GM19438 (cell line): ENCODE measurements at regions not wholly inside any gene's neighbourhood (a gene's known extent, or its start where the extent isn't known, plus 50 kb on each side); places are given as distances from the start of the nearest gene placed in this dataset.
"Not testable (repeated sequence)": the region's sequence is repeated elsewhere in the genome, so short reads cannot be mapped to it uniquely, and the experiment has no call there.

Experiments used
- ATAC-seq: cut with Tn5 transposase; IDR thresholded peaks from one replicate; pipeline ENCODE4 v1.9.1; 2021; ENCODE audit warnings: low read depth; ENCODE audit not compliant: unreplicated experiment

DNA sequence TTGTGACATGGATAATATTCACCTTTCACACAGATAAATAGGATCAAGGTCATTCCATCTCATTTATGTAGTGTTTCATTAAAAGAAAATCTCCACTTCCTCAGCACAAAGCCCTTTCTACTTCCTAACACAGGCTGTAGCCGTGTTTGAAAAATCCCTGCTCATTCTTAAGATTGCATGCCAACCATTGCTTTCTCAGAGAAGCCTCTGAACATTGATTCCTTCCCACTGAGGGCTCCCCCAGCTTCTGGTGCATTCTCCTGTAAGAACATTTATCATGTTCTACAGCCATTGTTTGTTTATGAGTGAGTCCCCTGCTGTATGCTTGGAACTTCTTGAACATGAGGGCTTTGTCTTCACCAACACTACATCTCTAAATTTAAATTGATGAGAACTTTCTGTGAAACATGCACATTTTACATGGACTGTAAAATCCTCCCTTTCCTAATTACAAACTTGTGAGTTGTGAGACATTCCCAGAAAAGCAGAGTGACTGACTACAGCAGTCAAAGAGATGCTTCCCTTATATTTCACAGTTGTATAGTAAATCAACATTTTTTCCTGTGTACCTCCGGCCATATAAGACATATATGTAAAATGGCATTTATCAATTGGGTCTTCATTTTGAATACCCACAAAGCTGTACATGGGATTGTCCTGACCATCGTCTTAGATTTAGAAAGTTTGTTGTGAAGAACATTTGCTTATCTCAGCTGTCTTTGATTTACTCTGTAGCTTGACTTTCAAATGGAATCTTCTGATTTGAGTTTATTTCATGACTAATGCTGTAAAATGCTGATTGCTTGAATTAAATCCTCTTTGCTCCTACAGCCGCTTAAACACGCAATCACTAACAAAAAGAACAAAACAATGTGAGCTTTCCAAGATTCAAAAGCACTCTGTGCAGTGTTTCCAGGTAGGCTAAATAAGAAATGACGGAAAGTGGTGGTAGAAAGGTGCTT lies 600.5 kb upstream of the SLIT2 start:
- no peak for ATAC-seq

GRCh38 chr4:19645589-19645988 lies 606.1 kb upstream of the SLIT2 start:
- no peak for ATAC-seq

GRCh38 chr4:19636451-19636850 lies 615.3 kb upstream of the SLIT2 start:
- ATAC-seq, result no peak

GRCh38 chr4:19631814-19632213 lies 619.9 kb upstream of the SLIT2 start:
- ATAC-seq, result no peak

DNA sequence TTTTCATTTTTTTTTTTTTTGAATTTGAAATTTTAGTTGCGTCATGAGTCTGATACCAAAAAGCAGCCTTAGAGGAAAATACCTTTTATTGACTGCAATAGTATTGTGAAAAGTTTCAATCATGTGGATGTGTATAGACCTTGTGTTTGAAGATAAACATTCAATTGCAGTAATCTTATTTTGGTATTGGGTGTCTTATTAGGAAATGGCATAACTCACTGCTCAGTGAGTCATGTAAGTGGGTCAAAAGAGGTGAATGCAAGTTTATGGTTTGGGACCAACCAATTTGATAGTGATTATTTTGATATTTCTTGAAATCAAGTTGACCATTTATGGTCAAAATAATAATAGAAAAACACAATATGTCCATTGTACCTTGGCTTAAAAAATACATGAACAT lies 627.8 kb upstream of the SLIT2 start:
- no peak for ATAC-seq

DNA sequence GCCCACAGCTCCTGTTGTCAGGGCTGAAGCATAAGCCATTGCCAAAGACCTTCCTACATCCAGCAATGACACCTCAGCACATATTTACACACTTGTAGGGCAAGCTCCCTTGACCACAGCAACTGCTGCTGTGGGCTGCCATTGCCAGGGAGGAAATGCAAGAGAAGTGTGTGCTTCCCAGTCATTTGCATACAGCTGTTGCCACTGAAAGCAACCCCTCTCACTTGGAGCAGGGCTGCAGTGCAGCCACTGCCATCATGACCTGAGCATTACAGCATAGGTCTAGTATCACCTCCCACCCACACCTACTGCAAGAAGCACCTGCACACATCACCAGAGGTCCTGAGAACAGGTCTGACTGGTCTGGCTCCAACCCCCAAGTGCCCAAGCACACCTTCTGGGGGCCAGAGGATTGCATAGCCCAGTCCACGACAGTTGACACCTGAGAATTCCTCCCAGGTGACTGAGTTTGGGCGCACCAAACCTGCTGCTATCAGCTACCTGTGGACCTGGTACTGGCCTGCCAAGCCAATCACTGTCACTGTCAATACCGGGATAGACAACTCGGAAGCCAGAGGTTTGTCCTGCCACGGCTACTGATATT lies 636.5 kb upstream of the SLIT2 start:
- ATAC-seq, result no peak

DNA sequence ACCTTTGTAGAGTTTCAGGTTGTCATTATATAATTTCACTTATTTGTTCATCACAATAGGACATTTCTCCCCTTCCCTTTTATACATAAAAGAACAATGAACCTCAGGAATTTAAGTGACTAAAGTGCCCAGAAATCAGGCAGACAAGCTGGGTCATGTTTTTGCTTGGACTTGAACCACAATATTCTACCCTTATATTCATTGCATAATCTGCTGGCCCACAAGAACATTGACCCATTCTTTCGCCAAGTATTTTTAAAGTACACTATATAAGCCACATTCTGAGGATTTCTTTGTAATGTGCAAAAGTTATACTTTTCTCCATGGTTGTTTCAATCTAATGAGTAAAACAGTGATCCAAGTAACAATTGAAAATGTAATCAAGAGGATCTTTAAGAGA lies 637.5 kb upstream of the SLIT2 start:
- ATAC-seq, result no peak

DNA sequence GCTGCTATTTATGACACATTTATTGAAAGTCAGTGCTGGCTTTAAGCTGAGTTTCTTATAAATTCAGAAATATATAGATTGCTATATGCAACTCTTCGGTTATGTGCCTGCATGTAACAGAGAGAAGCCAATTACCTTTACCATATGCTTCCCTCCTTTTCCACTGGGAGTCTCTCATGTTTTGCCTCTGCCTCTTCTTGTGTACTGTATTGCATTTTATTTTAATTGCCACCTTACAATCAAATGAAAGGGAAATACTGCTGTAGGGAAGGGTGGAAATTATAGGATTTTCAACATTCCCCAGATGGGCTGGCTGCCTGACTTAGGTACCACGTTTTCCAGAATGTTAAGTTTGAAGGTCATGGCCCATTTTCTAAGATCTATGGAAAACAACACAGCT lies 655.4 kb upstream of the SLIT2 start:
- no peak for ATAC-seq

GRCh38 chr4:19592391-19592790 lies 659.3 kb upstream of the SLIT2 start:
- no peak for ATAC-seq

GRCh38 chr4:19583827-19584569 lies 667.7 kb upstream of the SLIT2 start:
- ATAC-seq, result no peak

DNA sequence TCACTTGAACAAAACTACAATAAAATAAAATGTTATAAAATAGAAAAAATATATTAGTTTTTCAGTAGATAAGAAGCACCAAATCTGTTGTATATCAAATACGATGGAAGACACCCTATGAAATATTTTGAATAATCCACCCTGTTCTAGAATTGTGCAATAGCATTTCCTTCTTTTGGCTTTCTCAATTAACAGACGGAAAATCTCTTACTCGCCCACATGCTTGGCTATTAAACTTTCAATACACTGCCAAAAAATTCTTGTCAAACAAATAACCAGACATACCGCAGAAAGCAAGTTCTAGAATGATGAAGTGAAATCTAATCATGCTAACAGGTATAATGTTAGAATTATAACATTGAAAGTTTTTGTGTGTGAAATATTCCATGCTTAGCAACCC lies 671.6 kb upstream of the SLIT2 start:
- no peak for ATAC-seq

DNA sequence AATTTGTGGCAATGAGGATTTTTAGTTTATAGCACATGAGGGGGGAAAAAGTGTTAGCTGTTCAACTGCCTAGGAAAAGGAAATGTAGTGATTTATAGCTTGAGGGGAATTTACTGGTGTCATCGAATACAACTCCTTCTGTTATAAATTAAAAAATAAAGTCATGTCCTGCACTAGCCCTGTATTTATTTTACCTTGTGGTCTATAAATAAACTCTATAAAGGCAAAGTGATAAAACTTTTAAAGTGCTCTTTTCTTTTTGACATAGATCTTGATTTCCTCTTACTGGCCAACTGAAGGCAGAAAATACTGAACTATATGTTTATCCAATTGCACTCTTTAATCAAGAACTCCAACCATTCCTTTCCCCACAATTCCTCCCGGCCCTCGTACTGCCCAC lies 672.1 kb upstream of the SLIT2 start:
- ATAC-seq, result no peak

DNA sequence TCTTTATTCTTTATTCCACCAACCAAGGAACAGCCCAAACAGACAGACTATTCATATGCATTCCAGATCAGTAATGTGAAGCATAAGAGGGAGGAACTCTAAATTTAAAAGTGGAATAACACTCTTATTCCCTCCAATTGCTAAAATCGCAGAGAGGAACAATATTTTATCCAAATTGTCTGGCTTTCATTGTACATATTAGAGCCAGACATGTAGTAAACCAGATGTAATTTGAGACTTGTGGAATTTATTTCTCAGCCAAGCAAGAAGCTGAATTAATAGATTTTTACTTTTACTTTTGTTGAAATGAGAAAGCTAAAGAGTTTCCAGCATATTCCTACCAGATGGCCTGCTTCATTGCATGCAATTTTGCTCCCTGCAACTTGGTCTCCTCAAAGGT lies 674.6 kb upstream of the SLIT2 start:
- no peak for ATAC-seq

- ATAC-seq, result no peak
Measured at GRCh38 chr4:19575924-19576323, 675.8 kb upstream of the SLIT2 start.

GRCh38 chr4:19566041-19566440 lies 685.7 kb upstream of the SLIT2 start:
- no peak for ATAC-seq

GRCh38 chr4:19562456-19562855 lies 689.2 kb upstream of the SLIT2 start:
- ATAC-seq, result no peak

GRCh38 chr4:19557161-19557560 lies 694.5 kb upstream of the SLIT2 start:
- no peak for ATAC-seq

DNA sequence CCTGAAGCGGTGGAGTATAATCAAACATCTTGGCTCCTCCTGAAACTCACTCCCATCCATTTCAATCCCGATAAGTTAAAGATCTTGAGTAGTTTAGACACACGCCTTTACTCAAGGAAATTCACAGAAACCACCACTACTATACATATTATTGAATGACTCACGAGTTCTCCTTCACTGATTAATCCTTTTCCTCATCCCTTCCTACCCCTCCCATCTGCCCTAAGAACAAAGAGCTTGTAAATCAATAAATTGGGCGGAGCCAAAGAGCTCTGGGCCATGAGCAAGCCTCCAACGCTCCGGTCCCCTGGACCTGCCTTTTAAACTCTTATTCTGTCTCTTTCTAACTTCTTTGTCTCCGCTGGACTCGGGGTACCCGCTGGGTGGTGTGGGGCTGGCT lies 695.4 kb upstream of the SLIT2 start:
- ATAC-seq, result not testable (repeated sequence)

GRCh38 chr4:19547463-19547862 lies 704.2 kb upstream of the SLIT2 start:
- no peak for ATAC-seq

- ATAC-seq, result no peak
Measured at GRCh38 chr4:19544446-19545125, 707.1 kb upstream of the SLIT2 start.
